RPMI7951 (cell line): ENCODE measurements at regions not wholly inside any gene's neighbourhood (a gene's known extent, or its start where the extent isn't known, plus 50 kb on each side); places are given as distances from the start of the nearest gene placed in this dataset.

Experiments
- DNase-seq: peaks from one replicate; pipeline ENCODE4 v3.0.0-alpha.2; 2012; ENCODE audit warnings: low read depth

DNA sequence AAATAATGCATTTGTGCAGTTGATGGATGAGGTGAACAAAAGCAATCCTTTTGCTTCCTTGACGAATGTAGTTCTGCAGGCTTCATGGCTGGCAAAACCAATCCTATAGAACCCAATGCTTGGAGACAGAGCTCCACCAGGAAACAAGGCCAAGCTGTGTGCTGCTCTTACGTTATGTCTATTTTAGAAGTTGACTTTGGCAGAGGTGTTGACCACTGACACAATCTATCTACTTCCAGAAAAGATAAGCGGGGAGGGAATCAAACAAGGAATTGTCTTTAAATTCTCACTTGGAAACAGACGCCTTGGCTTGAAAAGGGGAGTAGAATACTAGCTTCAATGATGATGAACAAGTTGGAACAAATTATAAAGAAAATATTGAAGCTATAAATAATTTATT is 211.2 kb downstream of the SETD4 start:
- DNase-seq, result no peak

- DNase-seq, result no peak
Measured at GRCh38 chr21:35843911-35844667, 216.2 kb downstream of the SETD4 start.

GRCh38 chr21:35840949-35841348 is 219.4 kb downstream of the SETD4 start:
- DNase-seq, result no peak

GRCh38 chr21:35840197-35840799 is 220.0 kb downstream of the SETD4 start:
- peak; percentile 70 for DNase-seq

DNA sequence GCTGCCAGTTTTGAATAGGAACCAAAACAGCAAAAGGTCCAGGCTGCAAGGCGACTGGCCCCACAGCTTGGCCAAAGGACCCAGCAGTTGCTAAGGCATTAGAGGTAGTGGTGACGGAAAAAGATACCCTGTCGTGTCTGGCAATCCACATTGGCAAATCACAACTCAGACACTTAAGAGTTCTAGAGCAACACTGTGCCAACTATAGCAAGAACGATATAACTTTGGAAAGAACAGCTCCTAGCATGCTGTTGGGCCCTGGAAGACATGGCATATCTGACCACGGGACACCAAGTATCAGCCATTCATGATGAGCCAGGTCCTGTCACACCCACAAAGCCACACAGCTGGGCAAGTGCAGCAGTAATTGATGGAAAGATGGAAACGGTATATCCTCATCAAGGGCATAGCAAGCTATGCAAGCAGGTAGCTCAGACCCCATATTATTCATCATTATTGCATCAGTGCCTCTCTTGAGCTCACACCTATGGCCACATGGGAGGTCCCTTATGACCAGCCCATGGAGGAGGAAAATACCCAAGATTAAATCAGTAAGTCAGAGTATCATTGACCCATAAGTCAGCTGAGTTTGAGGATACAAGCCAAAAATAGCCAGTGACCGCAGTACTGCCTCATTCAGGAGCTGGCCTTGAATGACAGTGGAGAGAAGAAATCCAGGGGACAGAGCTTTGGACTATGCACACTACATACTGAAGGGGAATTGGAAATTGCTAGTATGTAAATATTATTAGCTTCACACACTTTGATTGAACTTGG is 221.2 kb downstream of the SETD4 start:
- peak; percentile 25 for DNase-seq

DNA sequence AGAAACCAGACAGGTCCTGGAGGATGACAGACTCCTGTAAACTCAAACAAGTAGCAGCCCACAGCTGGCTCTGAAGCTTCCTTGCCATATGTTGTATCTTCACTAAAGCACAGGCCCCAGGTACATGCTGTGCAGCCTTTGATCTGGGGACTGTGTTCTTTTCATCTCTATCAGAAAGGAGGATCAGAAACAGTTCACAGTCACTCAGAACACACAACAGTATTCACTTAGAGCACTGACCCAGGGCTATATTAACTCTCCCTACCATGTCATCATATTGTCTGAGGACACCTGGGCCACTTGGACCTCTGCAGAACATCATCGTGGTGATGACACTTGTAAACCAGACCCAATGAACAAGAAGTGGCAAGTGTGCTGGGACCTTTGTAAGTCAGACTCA is 222.0 kb downstream of the SETD4 start:
- no peak for DNase-seq

DNA sequence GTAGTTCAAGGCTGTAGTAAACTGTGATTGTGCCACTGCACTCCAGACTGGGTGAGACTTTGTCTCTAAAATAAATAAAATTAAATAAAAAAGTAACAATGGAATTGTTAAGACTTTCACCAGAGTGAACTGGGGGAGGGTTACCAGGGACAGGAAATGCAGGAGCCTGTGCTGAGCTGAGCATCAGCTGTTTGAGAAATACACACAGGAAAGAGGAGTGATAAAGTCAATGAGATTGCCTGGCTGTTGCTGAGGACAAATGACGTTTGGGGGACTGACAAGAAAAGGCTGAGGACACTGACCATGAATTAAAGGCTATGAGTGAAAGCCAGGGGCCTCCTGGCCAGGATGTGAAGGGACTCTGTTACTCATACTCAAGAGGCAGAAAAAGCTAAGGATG is 226.3 kb downstream of the SETD4 start:
- DNase-seq, result no peak

DNA sequence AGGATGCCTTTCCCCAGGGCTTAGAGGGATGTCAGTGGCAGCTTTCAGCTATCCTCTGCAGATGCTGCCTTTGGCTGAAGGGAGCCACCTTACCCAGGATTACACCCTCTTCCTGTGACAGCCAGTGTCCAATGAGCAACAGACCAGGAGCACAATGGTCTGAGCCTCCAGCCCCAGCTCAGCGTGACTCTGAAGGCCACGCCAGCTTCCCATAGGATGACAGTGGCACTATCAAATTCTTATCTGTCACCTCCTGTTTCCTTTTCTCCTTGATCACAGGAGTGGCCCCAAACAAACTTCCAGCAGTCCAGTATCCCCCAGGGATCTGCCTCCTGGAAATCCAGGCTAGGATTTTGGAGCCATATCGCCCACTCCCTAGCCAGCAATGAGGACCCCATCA is 226.9 kb downstream of the SETD4 start:
- no peak for DNase-seq

- DNase-seq, result no peak
Measured at GRCh38 chr21:35831230-35831629, 229.1 kb downstream of the SETD4 start.

DNA sequence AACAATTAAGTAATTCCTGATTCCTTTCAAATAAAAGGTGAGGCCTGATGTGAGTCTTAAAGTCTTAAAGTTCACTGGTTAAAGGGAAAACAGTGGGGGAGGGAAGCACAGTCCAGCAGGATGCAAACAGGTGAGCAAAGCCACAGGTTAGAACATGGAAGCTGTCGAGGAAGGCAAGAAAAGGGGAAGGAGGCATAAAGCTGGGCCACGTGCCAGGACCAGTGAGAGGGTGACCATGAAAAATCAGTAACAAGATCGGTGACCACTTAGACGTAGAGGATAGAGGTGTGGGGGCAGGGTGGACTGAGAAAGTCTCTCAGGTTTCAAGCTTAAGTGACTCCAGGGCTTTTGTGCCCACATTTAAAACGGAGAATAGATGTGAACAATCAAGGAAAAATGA is 231.3 kb downstream of the SETD4 start:
- peak; percentile 29 for DNase-seq

GRCh38 chr21:35828161-35828560 is 232.2 kb downstream of the SETD4 start:
- DNase-seq, result no peak

- DNase-seq, result no peak
Measured at GRCh38 chr21:35827004-35827403, 233.3 kb downstream of the SETD4 start.

DNA sequence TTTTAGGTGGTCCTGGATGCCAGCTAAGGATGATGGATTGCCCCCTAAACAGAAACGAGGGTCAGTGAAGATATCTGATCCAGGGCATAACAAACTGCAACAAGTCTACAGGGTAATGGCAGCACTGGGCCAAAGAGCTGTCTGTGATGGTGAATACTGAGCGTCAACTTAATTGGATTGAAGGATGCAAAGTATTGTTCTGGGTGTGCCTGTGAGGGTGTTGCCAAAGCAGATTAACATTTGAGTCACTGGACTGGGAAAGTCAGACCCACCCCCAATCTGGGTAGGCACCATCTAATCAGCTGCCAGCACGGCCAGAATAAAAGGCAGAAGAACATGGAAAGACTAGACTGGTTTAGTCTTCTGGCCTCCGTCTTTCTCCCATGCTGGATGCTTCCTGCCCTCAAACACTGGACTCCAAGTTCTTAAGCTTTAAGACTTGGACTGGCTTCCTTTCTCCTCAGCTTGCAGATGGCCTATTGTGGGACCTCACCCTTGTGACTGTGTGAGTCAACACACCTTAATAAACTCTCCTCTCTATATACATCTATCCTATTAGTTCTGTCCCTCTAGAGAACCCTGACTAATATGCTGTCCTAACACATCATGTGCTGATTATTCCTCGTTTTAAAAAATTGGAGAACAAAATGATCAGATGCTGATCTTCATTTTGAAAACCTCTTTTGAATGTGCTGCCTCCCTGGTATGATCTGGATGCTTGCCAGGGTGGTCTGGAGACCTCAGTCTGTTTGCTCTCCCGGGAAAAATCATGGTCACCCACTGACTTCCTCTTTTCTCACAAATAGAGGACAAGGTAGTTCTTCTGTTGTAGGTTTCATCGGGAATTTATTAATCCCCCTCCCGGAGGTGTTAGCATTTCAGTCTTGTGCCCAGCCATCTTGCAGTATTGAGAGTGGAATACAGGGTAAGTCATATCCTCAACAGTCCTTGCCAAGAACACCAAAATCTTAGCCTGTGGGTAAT is 234.7 kb downstream of the SETD4 start:
- no peak for DNase-seq

- DNase-seq, result no peak
Measured at GRCh38 chr21:35824136-35824535, 236.2 kb downstream of the SETD4 start.

DNA sequence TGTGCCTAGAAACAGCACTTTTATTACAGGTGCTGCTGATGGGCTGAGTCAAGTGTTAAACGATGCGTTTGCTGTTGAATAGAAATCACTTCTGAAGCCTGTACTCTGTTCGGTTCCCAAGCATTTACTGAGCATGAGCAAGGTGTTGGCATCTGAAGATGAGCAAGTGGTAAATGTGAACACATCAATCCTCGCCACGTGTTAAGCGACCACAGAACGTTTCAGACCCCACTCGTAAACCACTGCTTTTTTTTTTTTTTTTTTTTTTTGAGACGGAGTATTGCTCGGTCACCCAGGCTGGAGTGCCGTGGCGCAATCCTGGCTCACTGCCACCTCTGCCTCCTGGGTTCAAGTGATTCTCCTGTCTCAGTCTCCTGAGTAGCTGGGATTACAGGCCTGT is 241.2 kb downstream of the SETD4 start:
- no peak for DNase-seq

- DNase-seq, result peak; percentile 4
Measured at GRCh38 chr21:35818597-35818996, 241.7 kb downstream of the SETD4 start.

DNA sequence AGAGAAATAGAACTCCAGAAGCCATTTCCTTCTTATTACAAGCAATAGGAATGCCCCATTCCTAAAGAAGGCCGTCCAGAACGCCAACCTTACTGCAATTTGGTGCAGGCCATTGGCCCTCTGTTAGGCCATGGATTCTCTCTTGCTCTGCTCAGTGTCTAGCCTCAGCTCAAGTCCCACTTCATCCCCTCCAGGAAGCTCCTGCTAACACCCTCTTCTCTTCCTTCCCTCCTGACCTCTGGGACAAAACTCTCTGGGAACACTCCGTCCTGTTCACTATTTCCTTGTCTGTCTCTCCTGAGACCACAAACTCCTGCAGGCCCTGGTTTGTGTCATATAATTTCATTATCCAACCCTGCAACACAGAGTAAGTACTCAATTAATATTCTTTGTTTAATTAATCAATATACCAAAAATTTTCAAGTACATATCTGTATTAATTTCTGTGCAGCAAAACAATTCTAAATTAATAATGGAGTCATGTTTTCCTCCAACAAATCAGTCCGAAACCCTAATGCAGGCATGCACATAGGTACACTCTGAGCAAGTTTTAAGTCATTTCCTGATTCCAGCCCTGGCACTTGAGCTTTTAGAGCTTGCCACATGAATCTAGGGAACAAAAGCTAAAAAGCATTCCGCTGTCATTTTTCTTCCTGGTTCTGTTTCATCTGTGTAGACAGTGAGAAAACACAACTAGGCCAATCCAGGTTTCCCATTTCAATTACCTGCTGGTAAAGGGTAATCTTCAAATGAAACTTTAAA is 245.3 kb downstream of the SETD4 start:
- DNase-seq, result no peak

- DNase-seq, result no peak
Measured at GRCh38 chr21:35812679-35813078, 247.6 kb downstream of the SETD4 start.

- no peak for DNase-seq
Measured at GRCh38 chr21:35811191-35811806, 249.0 kb downstream of the SETD4 start.

DNA sequence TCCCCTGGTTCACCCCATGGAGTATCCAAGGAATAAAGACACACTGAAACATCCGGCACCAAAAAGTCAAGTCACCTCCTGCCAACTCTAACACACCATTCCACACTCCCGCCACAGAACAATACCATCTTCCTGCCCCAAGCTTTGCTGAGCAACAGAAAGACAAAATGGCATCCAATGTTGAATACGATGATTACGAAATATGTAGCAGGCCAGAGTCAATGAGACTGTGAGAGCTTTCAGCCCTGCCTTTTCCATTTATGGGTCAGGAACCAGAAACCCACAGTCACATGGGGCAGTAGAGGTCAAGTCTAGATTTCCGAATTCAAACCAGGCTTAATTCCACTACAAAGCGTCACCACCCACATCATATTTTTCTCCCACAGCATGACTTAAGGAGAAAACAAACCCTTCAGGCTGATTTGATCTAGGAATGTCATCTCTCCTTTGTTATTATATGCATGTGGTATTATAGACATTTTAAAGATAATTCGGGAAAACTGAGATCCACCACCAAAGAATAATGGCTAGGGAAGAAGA is 249.8 kb downstream of the SETD4 start:
- DNase-seq, result peak; percentile 48
